ENCODE measurements at regions not wholly inside any gene's neighbourhood (a gene's known extent, or its start where the extent isn't known, plus 50 kb on each side); places are given as distances from the start of the nearest gene placed in this dataset.

DNA sequence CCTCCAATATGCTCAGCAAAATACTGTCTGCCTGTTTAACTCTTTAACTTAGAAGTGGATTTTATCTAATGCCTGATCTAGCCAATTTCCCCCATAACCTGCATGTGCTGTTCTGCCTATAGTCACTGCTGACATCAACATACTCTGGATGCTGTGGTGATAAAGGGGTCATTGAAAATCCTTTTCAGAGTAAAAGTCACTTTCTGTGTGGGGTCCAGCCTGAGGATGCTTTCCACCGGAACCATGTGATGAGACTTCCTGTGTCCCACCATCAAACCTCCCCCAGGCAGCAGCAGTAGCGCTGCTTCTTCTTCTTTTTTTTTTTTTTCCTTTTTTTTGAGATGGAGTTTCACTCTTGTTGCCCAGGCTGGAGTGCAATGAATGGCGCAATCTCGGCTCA, 607.0 kb downstream of the BCL11B start:
- no peak overlapping the region for H3K27ac ChIP-seq (replicated peaks in 1 of 4)
- TF ChIP-seq, protein P1, sequence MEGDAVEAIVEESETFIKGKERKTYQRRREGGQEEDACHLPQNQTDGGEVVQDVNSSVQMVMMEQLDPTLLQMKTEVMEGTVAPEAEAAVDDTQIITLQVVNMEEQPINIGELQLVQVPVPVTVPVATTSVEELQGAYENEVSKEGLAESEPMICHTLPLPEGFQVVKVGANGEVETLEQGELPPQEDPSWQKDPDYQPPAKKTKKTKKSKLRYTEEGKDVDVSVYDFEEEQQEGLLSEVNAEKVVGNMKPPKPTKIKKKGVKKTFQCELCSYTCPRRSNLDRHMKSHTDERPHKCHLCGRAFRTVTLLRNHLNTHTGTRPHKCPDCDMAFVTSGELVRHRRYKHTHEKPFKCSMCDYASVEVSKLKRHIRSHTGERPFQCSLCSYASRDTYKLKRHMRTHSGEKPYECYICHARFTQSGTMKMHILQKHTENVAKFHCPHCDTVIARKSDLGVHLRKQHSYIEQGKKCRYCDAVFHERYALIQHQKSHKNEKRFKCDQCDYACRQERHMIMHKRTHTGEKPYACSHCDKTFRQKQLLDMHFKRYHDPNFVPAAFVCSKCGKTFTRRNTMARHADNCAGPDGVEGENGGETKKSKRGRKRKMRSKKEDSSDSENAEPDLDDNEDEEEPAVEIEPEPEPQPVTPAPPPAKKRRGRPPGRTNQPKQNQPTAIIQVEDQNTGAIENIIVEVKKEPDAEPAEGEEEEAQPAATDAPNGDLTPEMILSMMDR (IDR thresholded peaks at IDR 0.05): no peak
- TF ChIP-seq POLR2A (IDR thresholded peaks at IDR 0.05; ENCODE audit: low read depth) (no peak), POLR2AphosphoS5 (IDR thresholded peaks at IDR 0.05) (no peak), EP300 (IDR thresholded peaks at IDR 0.05) (no peak)
- peaks cover 0 to under 1% (median 0%) of the 10 kb centered on the region in 4 donors for H3K9me3 ChIP-seq
- no peaks in the 10 kb centered on the region for H3K36me3 ChIP-seq
- no peaks in the 10 kb centered on the region for H3K4me1 ChIP-seq
- H3K27me3 ChIP-seq: no peaks in the 10 kb centered on the region
- no peak overlapping the region for H3K4me3 ChIP-seq
- no peak for DNase-seq (ENCODE audit: extremely low spot score)
- 73% methylated on average over 4 of the region's 4 CpGs for WGBS
- intact Hi-C loops (cut with DNase I): no loop called here

DNA sequence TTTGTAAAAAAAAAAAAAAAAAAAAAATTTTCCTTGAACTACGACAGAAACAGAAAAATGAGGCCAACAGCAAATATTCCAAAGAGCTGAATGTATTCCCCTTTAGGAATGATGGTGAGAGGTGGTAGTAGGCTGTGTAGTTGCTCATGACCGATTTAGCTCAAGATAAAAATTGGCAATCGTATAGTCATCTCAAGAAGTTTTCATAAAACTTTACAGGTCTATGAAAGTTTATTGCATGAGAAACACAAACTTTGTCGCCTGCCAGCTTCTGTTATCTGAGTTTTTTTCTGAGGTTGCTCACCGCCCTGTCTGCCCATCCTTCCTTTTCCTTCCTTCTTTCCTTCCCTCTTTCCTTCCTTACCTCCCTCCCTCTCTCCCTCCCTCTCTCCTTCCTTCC, 605.5 kb downstream of the BCL11B start:
- WGBS: 74% methylated on average over 5 of the region's 5 CpGs
- intact Hi-C loops (cut with DNase I): no loop called here
- DNase-seq (ENCODE audit: extremely low spot score): no peak
- Histone ChIP-seq H3K4me3 (no peak overlapping the region), H3K9me3 (no peaks in the 10 kb centered on the region), H3K27ac (replicated peaks in 1 of 4) (no peak overlapping the region), H3K36me3 (no peaks in the 10 kb centered on the region), H3K4me1 (no peaks in the 10 kb centered on the region), H3K27me3 (no peaks in the 10 kb centered on the region)
- no peak for TF ChIP-seq POLR2A (IDR thresholded peaks at IDR 0.05; ENCODE audit: low read depth)
- TF ChIP-seq, protein P1 (IDR thresholded peaks at IDR 0.05): no peak
- no peak for TF ChIP-seq EP300 (IDR thresholded peaks at IDR 0.05)

DNA sequence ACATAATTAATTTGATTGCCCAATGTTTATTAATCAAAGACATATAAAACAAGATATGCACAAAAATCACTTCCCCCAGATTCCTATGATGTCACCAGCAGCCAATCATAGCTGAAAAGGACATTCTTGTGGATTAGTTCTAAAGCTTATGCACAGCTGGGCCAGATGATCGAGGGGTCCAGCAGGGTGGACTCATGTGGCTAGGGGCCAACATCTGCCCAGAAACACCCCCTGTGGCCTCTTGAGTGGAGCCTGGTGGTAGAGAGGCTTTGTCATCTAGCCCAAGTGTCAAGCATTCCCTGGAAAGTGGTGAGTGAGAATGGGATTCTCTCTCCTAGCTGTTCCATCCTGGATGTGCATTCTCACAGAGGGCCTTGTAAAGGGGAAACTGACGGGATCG, 590.0 kb downstream of the BCL11B start:
- Histone ChIP-seq H3K4me3 (no peak overlapping the region), H3K9me3 (peaks cover 0 to 7% (median 2%) of the 10 kb centered on the region in 4 donors), H3K27ac (replicated peaks in 1 of 4) (no peak overlapping the region), H3K4me1 (no peaks in the 10 kb centered on the region), H3K36me3 (no peaks in the 10 kb centered on the region), H3K27me3 (no peaks in the 10 kb centered on the region)
- WGBS: 89% methylated on average over 3 of the region's 3 CpGs
- intact Hi-C loops (cut with DNase I): no loop called here
- no peak for DNase-seq (ENCODE audit: extremely low spot score)
- no peak for TF ChIP-seq EP300 (IDR thresholded peaks at IDR 0.05)
- no peak for TF ChIP-seq POLR2AphosphoS5 (IDR thresholded peaks at IDR 0.05)
- no peak for TF ChIP-seq POLR2A (IDR thresholded peaks at IDR 0.05; ENCODE audit: low read depth)
- TF ChIP-seq, protein P1 (IDR thresholded peaks at IDR 0.05): no peak

DNA sequence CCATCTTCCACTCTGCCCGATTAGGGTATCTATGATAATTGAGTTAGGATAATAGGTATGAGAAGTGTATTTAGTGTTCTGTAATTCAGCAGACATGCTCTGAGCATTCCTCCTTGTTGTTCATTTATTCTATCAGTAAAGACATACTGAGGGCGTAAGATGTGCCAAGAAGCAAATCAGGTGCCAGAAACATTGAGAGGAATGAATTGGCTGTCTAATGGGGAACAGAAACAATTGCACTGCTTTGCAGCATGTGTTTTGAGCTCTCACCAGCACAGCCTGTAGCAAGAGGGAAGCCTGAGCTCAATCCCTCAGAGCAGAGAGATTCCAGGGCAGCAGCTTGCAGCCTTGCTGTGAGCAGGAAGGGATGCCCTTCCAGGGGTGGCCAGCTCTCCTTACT, 589.3 kb downstream of the BCL11B start:
- Histone ChIP-seq H3K9me3 (peaks cover 0 to 7% (median 0%) of the 10 kb centered on the region in 4 donors), H3K27me3 (no peaks in the 10 kb centered on the region), H3K4me3 (no peak overlapping the region), H3K27ac (replicated peaks in 1 of 4) (no peak overlapping the region), H3K4me1 (no peaks in the 10 kb centered on the region), H3K36me3 (no peaks in the 10 kb centered on the region)
- 48% methylated on average over 2 of the region's 2 CpGs for WGBS
- intact Hi-C loops (cut with DNase I): no loop called here
- TF ChIP-seq POLR2AphosphoS5 (IDR thresholded peaks at IDR 0.05) (no peak), EP300 (IDR thresholded peaks at IDR 0.05) (no peak), POLR2A (IDR thresholded peaks at IDR 0.05; ENCODE audit: low read depth) (no peak)
- TF ChIP-seq, protein P1 (IDR thresholded peaks at IDR 0.05): no peak
- DNase-seq (ENCODE audit: extremely low spot score): no peak

DNA sequence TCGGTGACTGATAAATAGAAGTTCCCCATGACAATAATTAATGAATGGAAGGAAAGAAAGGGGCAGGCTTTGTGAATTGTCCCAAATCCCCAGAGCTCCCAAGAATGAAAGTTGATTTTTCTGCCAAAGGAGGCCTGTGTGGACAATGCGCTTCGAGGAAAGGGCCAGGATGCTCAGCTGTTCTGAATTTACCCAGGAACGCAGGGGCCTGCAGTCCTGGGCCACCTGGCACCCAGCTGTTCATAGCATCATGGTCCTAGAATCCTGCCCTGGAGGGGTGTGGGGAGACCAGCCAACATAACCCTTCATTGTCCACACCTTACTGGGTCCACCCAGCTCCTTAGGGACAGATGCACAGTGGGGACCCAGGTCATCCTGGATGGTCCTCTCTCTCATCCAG, 587.5 kb downstream of the BCL11B start:
- WGBS: 83% methylated on average over 1 of the region's 4 CpGs
- H3K4me3 ChIP-seq: no peak overlapping the region
- intact Hi-C loops (cut with DNase I): no loop called here
- H3K36me3 ChIP-seq: no peaks in the 10 kb centered on the region
- H3K9me3 ChIP-seq: no peaks in the 10 kb centered on the region
- H3K27me3 ChIP-seq: no peaks in the 10 kb centered on the region
- TF ChIP-seq POLR2AphosphoS5 (IDR thresholded peaks at IDR 0.05): no peak
- no peak for TF ChIP-seq EP300 (IDR thresholded peaks at IDR 0.05)
- TF ChIP-seq POLR2A (IDR thresholded peaks at IDR 0.05; ENCODE audit: low read depth): no peak
- TF ChIP-seq, protein P1 (IDR thresholded peaks at IDR 0.05): no peak
- H3K4me1 ChIP-seq: no peaks in the 10 kb centered on the region
- DNase-seq (ENCODE audit: extremely low spot score): peak; percentile 79
- H3K27ac ChIP-seq (replicated peaks in 1 of 4): no peak overlapping the region
